HG03457 (cell line): ENCODE measurements at regions not wholly inside any gene's neighbourhood (a gene's known extent, or its start where the extent isn't known, plus 50 kb on each side); places are given as distances from the start of the nearest gene placed in this dataset.

Experiments used
- ATAC-seq: cut with Tn5 transposase; IDR thresholded peaks from one replicate; pipeline ENCODE4 v1.9.1; 2021; ENCODE audit warnings: moderate number of reproducible peaks; ENCODE audit not compliant: unreplicated experiment

GRCh38 chr13:73859841-73860240, 274.4 kb downstream of the KLF12 start:
- no peak for ATAC-seq

- no peak for ATAC-seq
Measured at GRCh38 chr13:73857106-73857505, 277.1 kb downstream of the KLF12 start.

- ATAC-seq, result no peak
Measured at GRCh38 chr13:73851104-73851503, 283.1 kb downstream of the KLF12 start.

GRCh38 chr13:73850104-73850873, 283.9 kb downstream of the KLF12 start:
- no peak for ATAC-seq

- no peak for ATAC-seq
Measured at GRCh38 chr13:73849292-73849691, 284.9 kb downstream of the KLF12 start.

- ATAC-seq, result no peak
Measured at GRCh38 chr13:73844986-73845385, 289.2 kb downstream of the KLF12 start.

GRCh38 chr13:73842626-73843025, 291.6 kb downstream of the KLF12 start:
- ATAC-seq, result no peak

GRCh38 chr13:73842184-73842583, 292.0 kb downstream of the KLF12 start:
- ATAC-seq, result no peak

GRCh38 chr13:73837147-73837546, 297.1 kb downstream of the KLF12 start:
- ATAC-seq, result no peak

- ATAC-seq, result no peak
Measured at GRCh38 chr13:73835138-73835721, 299.0 kb downstream of the KLF12 start.

- ATAC-seq, result no peak
Measured at GRCh38 chr13:73833325-73834070, 300.7 kb downstream of the KLF12 start.

GRCh38 chr13:73832825-73833224, 301.4 kb downstream of the KLF12 start:
- ATAC-seq, result no peak

- no peak for ATAC-seq
Measured at GRCh38 chr13:73832128-73832588, 302.0 kb downstream of the KLF12 start.

- no peak for ATAC-seq
Measured at GRCh38 chr13:73829416-73829815, 304.8 kb downstream of the KLF12 start.

GRCh38 chr13:73828811-73829210, 305.4 kb downstream of the KLF12 start:
- ATAC-seq, result no peak

- no peak for ATAC-seq
Measured at GRCh38 chr13:73827434-73827833, 306.8 kb downstream of the KLF12 start.

GRCh38 chr13:73825143-73825542, 309.1 kb downstream of the KLF12 start:
- no peak for ATAC-seq

GRCh38 chr13:73822668-73823592, 311.3 kb downstream of the KLF12 start:
- no peak for ATAC-seq

GRCh38 chr13:73820688-73821087, 313.5 kb downstream of the KLF12 start:
- ATAC-seq, result no peak

- ATAC-seq, result no peak
Measured at GRCh38 chr13:73820285-73820684, 313.9 kb downstream of the KLF12 start.

GRCh38 chr13:73819711-73820110, 314.5 kb downstream of the KLF12 start:
- no peak for ATAC-seq
